Left lung (tissue), 4 donors: ENCODE measurements at regions not wholly inside any gene's neighbourhood (a gene's known extent, or its start where the extent isn't known, plus 50 kb on each side); places are given as distances from the start of the nearest gene placed in this dataset.

Source experiments
- ATAC-seq: fragments of 200-7000 bp; cut with Tn5 transposase; one replicate; pipeline ENCODE4 v1.9.1; 2020; ENCODE audit warnings: moderate library complexity
- DNase-seq, 4 donors: peaks; one replicate each; pipeline ENCODE4 v3.0.0-alpha.2; 2013 to 2020
- H3K27ac ChIP-seq, 2 donors: fragments of 200-600 bp; sonication (generic) in 1 of 2; one replicate each; pipeline versions ENCODE4 v1.5.0 to v1.8.0; 2020 to 2021
- H3K27me3 ChIP-seq, 2 donors: fragments of 200-600 bp; sonication (generic) in 1 of 2; one replicate each; pipeline versions ENCODE4 v1.5.0 to v1.8.0; 2020 to 2021
- H3K36me3 ChIP-seq, 2 donors: fragments of 200-600 bp; sonication (generic) in 1 of 2; one replicate each; pipeline versions ENCODE4 v1.5.0 to v1.8.0; 2020 to 2021
- H3K4me1 ChIP-seq, 2 donors: fragments of 200-600 bp; one replicate each; pipeline ENCODE4 v1.8.0; 2021
- H3K4me3 ChIP-seq, 2 donors: fragments of 200-600 bp; sonication (generic) in 1 of 2; one replicate each; pipeline versions ENCODE4 v1.5.0 to v1.8.0; 2020 to 2021; ENCODE audit warnings: mild to moderate bottlenecking in 1 of 2
- H3K9me3 ChIP-seq, 2 donors: fragments of 200-600 bp; sonication (generic) in 1 of 2; one replicate each; pipeline versions ENCODE4 v1.5.0 to v1.8.0; 2020 to 2021
- intact Hi-C, 2 donors: fragments of 100-400 bp; cut with DNase I; formaldehyde crosslinking; loops; one replicate each; pipeline versions ENCODE4 v1.11.2 to v1.14.2; 2022
- TF ChIP-seq, protein P1 (sequence below), 2 donors: fragments of 200-600 bp; sonication (generic) in 1 of 2; IDR thresholded peaks; one replicate each; pipeline versions ENCODE4 v1.5.0 to v1.8.0; 2021; ENCODE audit warnings: antibody characterized with exemption in 2 of 2
- donor health status: DM: no; HTN: yes; CAD: no.
- donor health status: DM: no; HTN: no; CAD: no.

DNA sequence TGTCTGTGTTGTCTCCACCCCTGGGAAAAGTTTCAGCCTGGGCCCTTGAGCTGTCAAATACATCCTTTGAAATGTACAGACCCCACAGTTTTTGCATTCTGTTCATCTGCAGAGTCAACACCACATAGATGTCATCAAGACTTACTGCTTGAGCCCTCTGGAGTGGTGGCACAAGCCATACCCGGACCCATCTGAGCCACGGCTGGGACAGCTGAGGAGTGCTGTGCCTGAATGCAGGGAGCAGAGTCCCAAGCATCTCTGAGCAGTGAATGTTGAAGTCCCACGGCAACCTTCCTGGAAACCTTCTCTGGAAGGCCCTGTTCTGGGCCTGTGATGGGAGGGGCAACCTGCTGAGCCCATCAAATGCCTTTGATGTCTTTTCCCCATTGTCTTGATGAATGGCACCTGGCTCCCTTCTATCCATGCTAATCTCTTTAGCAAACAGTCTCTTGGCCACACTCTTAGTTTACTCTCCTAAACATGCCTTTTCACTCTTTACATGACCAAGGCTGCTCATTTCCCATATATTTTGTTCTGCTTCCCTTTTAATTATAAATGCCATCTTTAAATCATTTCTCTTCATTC is 92.5 kb downstream of the ATPSCKMT start:
- Histone ChIP-seq H3K4me3 (no peak overlapping the region), H3K9me3 (no peaks in the 10 kb centered on the region), H3K36me3 (no peaks in the 10 kb centered on the region), H3K27me3 (no peaks in the 10 kb centered on the region), H3K27ac (no peak overlapping the region), H3K4me1 (no peaks in the 10 kb centered on the region)
- intact Hi-C loops: no loop called here
- ATAC-seq (no peak), DNase-seq (no peak)
- TF ChIP-seq, protein P1, sequence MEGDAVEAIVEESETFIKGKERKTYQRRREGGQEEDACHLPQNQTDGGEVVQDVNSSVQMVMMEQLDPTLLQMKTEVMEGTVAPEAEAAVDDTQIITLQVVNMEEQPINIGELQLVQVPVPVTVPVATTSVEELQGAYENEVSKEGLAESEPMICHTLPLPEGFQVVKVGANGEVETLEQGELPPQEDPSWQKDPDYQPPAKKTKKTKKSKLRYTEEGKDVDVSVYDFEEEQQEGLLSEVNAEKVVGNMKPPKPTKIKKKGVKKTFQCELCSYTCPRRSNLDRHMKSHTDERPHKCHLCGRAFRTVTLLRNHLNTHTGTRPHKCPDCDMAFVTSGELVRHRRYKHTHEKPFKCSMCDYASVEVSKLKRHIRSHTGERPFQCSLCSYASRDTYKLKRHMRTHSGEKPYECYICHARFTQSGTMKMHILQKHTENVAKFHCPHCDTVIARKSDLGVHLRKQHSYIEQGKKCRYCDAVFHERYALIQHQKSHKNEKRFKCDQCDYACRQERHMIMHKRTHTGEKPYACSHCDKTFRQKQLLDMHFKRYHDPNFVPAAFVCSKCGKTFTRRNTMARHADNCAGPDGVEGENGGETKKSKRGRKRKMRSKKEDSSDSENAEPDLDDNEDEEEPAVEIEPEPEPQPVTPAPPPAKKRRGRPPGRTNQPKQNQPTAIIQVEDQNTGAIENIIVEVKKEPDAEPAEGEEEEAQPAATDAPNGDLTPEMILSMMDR (IDR thresholded peaks at IDR 0.05): no peak

DNA sequence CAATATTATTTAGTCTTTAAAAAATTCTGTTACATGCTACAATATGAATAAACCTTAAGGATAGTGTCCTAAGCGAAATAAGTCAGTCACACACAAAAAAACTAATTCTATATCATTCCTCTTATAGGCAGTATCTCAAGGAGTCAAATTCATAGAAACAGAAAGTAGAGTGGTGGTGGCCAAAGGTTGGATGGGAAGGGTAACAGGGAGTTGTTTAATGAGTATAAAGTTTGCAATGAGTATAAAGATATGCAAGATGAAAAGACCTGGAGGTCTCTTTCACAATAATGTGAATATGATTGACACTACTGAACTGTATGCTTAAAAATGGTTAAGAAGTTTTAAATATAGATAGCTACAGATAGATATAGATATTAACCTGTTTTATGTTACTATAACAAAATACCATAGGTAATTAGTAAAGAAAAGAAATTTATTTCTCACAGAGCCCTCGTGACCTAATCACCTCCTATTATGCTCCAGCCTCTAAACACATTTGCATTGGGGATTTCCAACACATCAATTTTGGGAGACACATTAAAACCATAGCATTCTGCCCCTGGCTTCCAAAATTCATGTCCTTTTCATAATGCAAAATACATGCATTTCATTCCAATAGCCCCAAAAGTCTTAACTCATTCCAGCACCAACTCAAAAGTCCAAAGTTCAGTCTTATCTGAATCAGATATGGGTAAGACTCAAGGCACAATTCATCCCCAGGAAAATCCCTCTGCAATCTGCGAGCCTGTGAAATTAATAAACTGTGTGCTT is 93.6 kb downstream of the ATPSCKMT start:
- no peaks in the 10 kb centered on the region for H3K36me3 ChIP-seq
- TF ChIP-seq, protein P1 (IDR thresholded peaks at IDR 0.05): no peak
- intact Hi-C loops: no loop called here
- DNase-seq (no peak), ATAC-seq (no peak)
- no peak overlapping the region for H3K27ac ChIP-seq
- no peak overlapping the region for H3K4me3 ChIP-seq
- no peaks in the 10 kb centered on the region for H3K9me3 ChIP-seq
- H3K27me3 ChIP-seq: no peaks in the 10 kb centered on the region
- H3K4me1 ChIP-seq: no peaks in the 10 kb centered on the region

DNA sequence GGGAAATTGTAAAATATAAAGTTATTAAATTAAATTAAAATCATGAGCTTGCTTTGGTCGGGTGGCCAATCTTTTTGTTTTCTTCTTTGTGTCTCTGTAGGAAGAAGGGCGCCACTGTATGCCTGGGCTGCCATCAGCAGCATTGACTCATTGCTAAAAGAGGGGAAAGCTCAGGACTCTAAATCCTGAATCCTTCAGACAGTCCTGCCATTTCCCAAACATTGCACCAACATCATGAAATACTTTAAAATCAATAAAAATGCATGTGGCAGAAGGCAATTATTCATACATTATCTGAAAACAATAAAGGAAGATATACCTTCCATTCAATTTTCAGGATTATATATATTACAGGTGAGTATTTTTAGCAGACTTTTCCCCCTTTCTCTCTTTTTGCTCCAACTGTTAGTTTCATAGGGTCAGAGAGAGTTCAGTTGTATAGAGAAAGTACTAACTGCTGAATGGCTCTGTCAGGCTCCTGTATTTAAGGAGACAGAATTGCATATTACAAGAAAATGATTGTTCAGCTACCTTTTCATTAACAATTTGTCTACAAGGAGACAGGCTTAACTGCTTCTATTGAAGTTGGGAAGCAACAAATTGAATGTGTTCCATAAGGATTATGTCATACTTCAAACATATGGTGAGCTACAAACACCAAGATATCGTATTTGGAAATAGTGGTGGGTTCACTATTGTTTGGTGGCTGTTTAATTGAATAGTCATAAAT is 95.7 kb downstream of the ATPSCKMT start:
- no peaks in the 10 kb centered on the region for H3K27me3 ChIP-seq
- no peak overlapping the region for H3K27ac ChIP-seq
- H3K9me3 ChIP-seq: no peaks in the 10 kb centered on the region
- no peak for ATAC-seq
- no peak for DNase-seq
- no peak overlapping the region for H3K4me3 ChIP-seq
- TF ChIP-seq, protein P1 (IDR thresholded peaks at IDR 0.05): no peak
- intact Hi-C loops: no loop called here
- H3K4me1 ChIP-seq: no peaks in the 10 kb centered on the region
- no peaks in the 10 kb centered on the region for H3K36me3 ChIP-seq

DNA sequence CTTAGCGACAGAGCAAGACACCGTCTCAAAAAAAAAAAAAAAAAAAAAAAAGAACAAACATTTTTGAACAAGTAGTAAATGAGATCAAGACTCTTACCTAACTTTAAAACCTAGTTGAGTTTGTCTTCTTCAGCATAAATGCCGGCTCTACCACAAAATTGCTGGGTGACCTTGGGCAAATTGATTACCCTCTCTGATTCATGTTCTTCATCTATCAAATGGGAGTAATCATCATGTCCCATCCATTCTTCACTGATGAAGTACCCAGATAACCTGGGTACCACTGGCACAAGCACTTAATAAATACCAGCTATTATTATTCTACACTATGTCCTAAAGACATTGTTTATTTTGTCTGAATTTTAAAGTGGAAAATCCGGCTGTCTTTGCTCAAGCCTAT is 96.3 kb downstream of the ATPSCKMT start:
- intact Hi-C loops: no loop called here

More for the DNA sequence above, 96.3 kb downstream of the ATPSCKMT start:
- Histone ChIP-seq H3K4me1 (no peaks in the 10 kb centered on the region), H3K4me3 (no peak overlapping the region), H3K9me3 (no peaks in the 10 kb centered on the region), H3K27ac (no peak overlapping the region), H3K27me3 (no peaks in the 10 kb centered on the region), H3K36me3 (no peaks in the 10 kb centered on the region)
- ATAC-seq (no peak), DNase-seq (no peak)
- TF ChIP-seq, protein P1 (IDR thresholded peaks at IDR 0.05): no peak
